LoVo (cell line): ENCODE measurements at regions not wholly inside any gene's neighbourhood (a gene's known extent, or its start where the extent isn't known, plus 50 kb on each side); places are given as distances from the start of the nearest gene placed in this dataset.

Experiments
- DNase-seq: peaks from one replicate; pipeline ENCODE4 v3.0.0-alpha.2; 2016; ENCODE audit warnings: low spot score

DNA sequence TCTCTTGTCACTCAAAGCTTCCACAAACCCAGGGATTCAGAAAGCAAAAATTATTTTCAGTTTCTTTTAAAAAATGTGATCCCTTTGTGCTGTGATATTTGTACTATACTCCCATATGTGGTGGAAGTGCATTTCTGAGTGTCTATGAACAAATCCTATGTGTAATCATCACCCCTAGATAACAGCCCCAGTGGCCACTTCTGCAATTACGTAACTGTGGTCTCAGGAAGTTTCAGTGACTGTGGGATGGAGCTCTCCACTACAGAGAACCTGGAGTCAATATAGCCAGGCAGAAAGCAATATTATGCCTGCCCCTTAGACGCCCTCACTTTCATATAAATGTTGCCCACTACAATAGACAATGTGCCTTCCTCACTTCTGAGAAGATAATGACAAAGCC lies 1101.7 kb upstream of the GHITM start:
- DNase-seq = no peak

DNA sequence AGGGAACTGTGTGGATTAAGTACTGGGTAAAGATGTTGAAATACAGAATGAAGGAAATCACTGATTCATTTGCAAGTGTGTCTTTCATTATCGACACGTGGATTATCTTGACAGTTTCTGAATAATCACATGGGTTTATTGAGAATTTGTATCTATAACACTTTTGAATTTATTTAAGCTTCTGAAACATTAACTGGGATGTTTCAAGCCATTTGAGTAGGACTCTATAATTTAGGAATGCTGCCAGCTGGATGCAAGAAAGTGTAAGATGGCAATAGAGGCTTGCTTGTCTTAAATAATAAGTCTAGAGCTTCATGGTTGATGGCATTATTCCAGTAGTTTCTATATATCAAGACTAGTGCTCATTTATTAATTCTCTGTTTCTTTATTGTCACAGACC lies 1100.7 kb upstream of the GHITM start:
- DNase-seq = no peak

DNA sequence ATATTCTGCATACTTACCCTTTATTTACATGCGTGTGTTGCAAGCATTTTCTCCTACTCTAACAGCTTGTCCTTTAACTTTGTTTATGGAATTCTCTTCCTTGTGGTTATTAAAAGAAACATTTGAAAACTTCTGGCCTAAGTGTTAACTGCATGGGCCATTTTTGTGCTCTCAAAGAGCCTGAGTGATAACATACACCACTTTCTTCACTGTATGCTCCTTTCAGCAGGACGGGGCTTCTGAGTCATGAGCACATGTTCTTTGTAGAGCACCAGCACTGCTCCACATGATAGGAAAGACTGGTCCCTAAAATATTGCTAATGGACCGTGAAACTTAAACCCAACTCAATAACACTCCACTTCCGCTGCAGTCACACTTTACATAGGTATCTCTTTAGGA lies 1093.6 kb upstream of the GHITM start:
- no peak for DNase-seq

DNA sequence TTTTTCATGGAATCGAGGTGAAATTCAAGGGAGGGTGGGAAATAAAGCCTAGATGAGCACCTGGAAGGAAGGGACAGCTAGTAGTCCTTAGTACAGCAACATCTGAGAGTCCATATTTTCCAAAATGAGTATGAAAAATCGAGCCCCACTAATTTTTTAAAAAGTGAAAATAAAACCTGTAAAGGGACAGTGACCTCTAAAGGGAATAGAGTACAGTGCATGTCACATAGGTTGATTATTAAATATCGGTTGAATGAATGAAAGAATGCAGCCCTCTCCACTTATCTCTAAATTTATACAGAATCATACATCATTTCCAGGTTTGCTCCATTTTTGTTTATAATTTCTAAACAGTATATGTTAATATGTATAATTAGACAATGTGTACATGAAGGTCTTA lies 1088.5 kb upstream of the GHITM start:
- no peak for DNase-seq

DNA sequence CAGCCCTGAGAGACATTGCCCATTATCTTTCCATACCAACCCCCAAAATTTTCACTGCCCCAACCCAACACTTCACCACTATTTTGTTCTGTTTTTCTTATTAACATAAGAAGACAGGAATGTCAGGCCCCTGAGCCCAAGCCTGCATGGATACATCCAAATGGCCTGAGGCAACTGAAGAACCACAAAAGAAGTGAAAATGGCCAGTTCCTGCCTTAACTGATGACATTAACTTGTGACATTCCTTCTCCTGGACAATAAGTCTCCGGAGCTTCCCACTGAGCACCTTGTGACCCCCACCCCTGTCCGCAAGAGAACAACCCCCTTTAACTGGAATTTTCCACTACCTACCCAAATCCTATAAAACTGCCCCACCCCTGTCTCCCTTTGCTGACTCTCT lies 1076.4 kb upstream of the GHITM start:
- no peak for DNase-seq

DNA sequence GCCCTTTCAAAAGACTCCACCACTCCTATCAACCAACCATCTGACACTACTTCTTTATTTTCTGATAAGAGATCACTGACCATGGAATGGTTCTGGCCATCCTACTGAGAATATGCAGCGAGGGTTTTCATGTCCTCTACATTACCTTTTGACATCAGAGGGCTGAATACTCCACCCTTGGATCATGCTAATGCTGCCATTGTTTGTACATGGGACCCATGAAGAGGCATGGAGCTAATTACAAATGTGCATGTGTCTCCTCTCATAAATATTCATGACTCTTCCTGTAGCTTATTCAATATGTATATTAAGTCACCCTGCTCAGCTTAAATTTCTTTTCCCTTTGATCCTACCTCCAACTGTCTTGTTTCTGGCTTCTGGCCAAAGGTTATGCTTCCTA lies 1065.8 kb upstream of the GHITM start:
- no peak for DNase-seq

DNA sequence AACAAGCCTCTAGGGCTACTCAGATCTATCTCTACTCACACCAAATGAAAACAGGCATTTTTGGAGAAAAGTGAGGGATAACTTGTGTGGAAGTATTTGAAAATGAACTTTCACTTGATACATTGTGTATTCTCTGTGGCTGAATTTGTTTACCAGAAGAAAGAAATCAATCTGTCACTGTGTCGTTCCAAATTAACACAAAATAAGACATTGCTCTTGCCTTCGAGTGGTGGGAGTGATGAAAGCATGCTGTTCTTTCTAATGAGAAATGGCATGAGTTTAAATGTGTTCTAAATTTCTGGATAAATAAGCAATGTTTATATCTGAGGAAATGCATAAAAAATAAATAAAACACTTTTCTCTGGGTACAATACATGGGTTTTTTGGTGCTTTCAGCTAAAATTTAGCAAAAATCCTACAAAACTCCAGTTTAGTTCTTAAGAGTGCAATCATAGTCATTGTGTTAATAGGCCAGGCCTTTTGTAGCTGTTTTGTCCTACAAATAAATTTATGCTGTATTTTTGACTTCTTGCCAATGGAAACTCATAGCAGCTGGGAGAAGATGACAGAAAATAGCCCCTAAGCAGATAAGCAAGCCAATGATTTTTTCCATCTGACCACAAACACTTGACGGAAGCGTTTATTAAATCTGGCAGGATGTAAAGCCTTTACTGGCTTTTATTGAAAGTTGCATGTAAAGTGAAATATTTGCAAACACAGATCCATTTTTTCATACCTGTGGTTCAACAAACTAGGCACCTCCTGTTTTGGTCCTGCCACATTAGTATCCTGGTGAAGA lies 1064.1 kb upstream of the GHITM start:
- DNase-seq = no peak

DNA sequence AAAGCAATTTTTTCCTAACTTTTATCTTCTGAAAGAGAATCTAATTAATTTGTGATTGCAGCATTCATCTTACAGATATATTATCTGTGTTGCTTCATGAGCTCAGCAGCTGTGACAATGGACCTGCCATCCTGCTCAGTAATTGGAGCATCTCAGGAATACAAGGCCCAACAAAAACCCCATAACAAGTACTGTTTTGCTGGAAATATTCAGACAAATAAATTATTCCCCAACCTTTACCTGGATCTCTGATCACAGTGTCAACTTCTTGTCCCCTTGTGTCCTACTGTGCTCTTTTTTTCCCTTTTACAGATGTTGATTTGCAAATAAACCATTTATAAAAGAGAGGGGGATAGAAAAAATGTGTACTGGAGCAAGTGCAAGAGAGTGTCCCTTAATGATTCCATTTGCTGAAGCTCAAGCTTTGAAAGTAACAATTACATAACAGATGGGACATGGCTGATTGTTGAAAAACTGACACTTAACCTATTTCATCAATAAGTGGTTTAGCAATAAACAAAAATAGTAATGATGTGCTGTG lies 1063.4 kb upstream of the GHITM start:
- no peak for DNase-seq

DNA sequence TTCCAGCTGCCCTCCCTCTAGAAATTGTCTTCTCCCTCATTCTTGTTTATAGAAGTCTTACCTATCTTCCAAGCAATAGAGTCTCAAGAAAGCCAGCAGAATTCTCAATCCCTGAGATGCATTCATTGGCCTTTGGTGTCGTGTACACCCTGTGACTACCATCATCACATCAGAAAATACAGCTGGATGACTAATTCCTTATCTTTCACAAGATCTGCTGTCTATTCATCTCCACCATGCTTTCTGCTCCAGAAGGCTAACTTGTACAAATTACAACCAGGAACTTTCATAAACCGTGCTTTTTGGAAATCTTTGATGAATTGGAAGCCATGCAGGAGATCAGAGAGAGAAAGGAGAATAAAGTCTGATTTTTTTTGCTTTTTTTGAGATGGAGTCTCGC lies 1062.9 kb upstream of the GHITM start:
- no peak for DNase-seq

DNA sequence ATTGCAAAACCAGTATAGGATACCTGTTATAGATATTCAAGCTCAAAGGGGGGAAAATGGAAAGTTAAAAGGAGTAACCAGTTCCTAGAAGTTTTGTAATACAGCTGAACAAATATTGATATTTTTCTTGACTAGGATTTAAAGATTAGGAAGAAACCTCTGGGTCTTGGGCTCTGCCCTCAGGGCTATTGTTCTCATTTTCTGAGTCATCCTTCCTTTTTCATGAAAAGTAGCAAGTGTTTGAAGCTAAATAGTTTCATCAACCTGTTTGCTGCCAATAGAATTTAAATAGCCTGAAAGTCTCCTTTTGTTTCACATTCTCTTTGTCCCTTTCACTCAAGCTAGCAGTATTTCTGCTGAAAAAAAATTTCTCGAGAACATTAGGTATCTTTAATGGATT lies 1061.1 kb upstream of the GHITM start:
- no peak for DNase-seq

DNA sequence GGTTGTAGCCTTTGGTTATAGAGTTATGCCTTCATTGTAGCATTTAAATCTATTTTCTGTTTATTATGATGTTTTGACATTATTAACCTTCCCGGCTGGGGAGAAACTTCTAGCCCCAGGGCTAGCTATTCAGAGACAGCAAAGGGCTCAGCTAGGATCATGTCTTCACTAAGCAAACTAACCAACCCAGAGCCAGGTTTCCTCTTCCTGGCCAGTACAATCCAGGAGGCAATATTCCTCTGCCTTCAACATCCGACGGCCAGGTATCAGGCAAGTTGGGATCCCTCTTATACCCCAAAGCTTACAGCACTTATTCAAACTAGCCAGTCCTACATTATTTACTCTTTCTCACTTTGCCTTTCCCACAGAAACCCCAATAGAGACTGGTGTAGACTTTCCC lies 1060.7 kb upstream of the GHITM start:
- no peak for DNase-seq

DNA sequence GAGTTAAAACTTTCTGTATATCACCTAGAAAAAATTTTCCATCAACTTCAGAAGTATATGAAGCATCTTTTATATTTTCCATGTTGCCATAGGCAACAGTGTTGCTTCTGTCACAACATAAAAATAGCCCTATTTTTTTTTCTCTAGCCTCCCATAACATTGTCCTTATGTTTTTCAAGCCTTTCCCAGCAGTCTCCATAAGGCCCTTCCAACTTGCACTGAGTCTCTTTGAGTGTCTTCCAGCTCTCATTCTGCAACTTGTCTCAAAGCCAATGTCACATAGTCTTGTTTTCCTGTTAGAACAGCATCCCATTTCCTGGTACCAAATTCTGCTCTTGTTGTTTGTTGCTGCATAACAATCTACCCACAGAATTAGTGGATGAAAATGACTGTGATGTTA lies 1055.5 kb upstream of the GHITM start:
- DNase-seq = no peak

DNA sequence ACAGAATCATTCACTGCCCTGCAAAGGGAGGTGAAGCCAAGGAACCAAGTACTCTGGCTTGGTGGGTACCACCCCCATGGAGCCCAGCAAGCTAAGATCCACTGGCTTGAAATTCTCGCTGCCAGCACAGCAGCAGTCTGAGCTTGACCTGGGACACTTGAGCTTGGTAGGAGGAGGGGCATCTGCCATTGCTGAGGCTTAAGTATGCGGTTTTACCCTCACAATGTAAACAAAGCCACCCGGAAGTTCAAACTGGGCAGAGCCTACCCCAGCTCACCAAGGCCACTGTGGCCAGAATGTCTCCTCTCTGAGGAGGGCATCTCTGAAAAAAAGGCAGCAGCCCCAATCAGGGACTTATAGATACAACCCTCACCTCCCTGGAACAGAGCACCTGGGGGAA lies 1050.0 kb upstream of the GHITM start:
- no peak for DNase-seq

DNA sequence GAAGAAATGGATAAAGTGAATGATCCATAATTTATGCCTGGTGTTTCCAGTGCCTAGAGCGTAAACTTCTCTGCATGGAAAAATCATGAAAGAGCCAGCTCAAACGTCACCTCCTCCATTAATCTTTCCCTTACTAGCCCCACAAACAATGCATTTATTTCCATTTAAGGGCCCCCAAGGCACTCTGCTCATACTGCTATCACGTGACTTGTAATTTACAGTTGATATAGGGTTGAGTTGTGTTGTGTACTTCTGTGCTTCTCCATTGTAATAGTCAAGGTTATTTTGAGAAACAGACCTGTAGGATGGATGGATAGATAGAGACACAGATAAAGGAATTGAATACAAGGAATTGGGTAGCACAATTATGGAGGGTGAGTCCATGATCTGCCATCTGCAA lies 1034.7 kb upstream of the GHITM start:
- DNase-seq = no peak

DNA sequence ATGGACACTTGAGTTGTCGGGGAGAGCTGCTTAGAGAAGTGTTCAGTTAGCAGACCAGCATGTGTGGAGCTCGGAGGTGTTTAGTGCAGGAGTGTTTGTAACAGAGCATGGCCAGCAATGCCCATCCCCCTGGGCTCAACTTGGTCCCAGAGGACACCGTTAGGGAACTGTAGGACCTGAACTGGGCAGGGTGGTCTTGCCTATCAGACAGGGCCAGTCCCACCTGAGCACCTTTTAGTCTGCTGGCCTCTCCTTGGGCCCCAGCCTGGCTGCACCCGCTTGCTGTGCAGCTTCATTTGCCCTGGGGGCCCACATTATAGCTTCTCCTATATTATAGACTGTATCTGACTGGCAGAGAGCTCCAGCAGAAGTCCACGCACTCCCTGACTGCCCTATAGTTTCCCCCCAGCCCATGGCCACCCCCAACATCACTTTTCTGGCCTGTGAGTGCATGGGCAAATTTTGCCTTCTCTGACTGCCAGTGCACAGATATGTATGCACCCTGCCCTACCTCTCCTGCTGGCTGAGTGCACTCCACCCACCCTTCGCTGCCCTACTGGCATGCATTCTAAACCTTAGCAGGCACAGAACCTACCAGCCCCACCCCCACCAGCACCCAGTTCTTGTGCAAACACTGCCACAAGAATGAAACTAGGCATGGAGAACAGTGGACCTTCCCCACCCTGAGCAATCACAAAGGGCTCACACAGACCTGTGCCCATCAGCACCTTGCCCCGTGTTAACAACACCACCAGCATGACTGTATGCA lies 1030.6 kb upstream of the GHITM start:
- no peak for DNase-seq

DNA sequence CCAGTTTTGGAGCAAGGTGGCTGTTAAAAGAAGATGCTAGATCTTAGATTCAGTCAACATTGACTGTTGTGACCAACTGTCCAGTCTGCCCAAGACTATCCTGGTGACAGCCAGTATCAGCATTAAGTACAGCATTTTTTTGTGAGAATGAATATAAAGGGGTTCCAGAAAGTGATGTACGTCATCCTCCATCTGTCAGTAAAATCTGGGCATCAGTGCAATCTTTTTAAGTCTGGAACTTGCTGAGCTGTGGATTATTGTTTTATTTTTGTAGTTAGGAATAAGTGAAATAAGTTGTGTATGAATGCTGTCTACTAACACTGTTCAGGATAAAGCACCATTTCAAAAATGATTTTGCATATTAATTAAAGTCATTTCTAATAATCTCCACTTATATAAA lies 1020.0 kb upstream of the GHITM start:
- DNase-seq = no peak

DNA sequence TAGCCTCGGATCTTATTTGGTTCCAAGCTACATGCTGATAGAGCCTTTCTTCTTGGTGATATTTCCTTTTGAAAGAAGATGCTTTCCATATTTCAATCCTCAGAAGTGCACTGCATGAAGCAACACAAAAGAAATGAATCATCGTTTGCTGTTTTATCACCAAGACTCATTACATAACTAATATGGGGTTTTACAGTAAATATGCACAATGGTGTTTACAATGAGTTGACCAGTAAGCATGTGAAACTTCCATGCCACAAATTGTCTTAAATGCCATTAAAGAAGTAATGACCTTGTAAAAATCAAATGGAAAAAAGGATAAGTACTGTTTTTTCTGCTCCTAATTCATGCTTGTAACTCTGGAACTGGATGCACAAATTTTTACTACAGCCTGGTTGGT lies 1017.0 kb upstream of the GHITM start:
- DNase-seq = no peak

DNA sequence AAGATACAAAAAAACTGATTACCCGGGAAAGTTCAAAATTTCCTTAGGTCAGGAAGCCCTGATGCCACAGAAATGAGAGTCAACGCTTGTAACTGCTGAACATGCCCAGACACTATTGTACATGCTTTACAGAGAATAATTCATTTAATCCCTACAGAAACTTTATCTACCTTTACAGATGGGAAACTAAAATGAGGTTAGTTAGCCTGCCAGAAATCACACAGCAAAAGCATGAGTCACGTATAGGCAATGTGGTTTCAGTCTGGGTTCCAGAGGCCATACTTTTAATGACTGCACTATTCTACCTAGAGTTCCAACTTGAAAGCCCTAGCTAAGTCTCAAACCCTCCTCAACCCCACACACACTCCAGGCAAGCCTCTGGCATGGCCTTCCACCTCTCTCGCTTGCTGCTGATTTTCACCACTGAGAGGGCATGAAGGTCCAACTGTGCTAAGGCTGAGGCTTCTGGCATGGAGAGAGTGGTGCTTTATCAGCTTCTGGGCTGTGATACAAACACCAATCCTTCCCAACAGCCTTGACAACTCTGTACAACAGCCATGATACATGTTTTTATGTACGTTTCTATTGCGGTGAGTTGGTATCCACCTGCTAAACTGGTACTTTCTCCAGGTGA lies 1011.2 kb upstream of the GHITM start:
- DNase-seq = no peak

DNA sequence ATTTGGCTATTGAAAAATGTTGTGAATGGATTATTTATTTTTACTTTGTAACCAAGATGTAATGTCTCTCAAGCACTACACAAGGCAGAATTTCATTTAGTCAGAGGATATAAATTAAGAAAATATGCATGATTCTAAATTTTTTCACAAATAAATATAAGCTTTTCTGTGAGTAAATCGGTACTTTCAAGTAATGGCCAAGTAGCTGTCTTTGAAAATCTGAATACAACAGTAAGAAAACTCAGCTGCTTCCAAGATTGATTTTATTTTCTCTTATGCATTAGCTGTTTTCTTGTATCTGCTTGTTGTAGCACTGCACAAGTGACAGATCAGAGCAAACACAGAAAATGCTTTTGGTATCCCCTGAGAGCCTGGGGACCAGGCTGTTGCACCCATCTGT lies 998.5 kb upstream of the GHITM start:
- no peak for DNase-seq

DNA sequence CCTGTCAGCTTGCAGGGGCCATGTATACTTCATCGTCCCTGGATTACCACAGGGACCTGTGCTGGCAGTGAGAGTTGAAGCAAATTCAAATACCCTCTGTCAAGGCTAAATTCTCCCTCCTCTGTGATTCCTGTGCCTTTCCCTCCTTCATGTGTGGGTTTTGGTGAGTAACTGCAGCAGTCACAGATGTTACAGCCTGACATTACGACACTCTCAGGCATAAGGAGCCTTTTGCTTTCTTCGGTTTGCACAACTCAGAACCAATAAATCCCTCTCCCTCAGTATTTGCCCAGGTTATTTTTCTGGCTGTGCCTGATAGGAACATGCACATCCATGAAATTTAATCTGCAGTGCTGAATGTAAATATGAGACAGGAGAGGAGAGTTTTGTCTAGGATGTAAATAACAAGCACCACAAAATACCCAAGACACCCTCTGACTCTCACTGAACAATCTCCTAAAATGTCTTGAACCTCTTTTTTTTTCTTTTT lies 997.2 kb upstream of the GHITM start:
- no peak for DNase-seq

DNA sequence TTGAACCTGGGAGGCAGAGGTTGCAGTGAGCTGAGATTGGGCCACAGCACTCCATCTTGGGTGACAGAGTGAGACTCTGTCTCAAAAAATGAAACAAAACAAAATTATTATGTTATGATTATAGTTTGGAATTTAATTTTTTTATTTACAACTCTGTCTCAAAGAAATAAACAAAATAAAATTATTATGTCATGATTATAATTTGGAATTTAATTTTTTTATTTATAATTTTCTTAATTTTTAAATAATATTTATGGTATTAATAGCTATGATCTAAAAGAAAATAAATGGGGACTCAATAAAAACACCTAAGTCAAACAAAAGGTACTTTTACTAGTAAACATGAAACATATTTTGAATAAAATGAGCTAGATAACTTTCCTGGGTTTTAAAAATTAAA lies 994.8 kb upstream of the GHITM start:
- DNase-seq = no peak

DNA sequence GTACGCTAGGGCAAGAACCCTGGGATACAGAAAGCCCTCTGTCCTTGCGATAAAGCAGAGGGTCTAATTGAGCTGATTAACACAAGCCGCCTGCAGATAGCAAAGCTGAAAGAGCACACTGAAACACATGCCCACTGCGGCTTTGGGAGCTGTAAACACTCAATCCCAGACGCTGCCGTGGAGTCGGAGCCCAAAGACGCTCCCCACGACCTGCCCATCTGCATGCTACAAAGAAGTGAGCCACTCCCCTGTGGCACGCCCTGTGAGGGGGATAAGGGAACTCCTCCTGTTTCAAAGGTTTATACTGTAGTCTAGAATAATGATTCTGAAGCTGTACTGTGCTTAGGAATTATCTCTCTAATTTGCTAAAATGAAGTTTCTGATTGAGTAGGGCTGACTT lies 985.6 kb upstream of the GHITM start:
- DNase-seq = no peak

DNA sequence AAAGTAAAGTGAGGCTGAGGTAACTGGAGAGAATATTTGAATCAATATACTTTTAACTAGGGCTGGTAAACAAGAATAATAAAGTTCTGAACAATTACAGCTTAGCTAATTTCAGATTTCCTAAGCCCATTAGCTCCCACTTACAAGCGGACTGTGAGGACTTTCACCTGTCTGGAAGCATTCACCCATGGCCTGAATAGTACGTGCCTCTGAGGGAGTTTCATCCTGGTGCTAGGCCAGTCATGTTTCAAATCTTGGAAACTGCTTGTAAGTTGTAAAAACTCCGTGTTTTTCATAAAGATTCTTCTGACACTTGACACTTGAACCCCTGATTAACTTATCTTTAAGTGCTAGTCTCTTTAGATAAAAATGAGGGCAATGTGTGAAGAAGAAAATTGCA lies 975.2 kb upstream of the GHITM start:
- DNase-seq = no peak
